Kidney capillary endothelial cell (primary cell): ENCODE measurements at regions not wholly inside any gene's neighbourhood (a gene's known extent, or its start where the extent isn't known, plus 50 kb on each side); places are given as distances from the start of the nearest gene placed in this dataset.
"Not testable (repeated sequence)": the region's sequence is repeated elsewhere in the genome, so short reads cannot be mapped to it uniquely, and the experiment has no call there.

Source experiments
- DNase-seq: peaks from one replicate; pipeline ENCODE4 v3.0.0-alpha.2; 2018; ENCODE audit warnings: low spot score

DNA sequence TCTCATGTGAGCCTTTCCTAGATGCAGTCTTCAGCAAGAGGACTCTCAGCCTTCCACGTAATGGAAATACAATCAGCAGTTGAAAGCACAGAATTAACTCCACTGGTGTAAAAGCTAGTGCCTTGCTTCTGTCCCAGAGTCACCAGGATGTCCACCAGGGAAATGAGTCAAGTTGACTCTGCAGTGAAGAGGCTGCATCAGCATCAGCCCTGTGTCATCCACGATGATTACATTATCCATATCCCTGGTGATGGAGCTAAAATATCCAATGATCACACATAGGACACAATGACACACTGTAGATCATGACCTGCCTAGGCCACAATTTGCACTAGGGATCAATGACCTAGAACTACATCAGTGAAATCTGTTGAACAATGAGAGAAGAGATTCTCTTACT is 262.4 kb downstream of the ERMARD start:
- peak; percentile 11 for DNase-seq

DNA sequence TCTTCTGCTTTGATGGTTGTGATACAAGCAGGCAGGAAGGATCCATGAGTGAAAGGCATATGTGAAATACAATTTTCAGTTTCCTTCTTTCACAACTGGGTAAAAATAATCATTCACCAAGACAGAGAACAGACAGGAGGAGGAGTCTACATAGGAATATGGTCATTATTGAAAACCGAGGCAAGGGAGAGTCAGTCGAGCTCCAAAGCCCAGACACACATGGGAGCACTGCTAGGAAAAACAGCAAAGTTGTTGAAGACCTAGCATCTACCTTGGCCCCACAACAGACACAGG is 260.6 kb downstream of the ERMARD start:
- no peak for DNase-seq

DNA sequence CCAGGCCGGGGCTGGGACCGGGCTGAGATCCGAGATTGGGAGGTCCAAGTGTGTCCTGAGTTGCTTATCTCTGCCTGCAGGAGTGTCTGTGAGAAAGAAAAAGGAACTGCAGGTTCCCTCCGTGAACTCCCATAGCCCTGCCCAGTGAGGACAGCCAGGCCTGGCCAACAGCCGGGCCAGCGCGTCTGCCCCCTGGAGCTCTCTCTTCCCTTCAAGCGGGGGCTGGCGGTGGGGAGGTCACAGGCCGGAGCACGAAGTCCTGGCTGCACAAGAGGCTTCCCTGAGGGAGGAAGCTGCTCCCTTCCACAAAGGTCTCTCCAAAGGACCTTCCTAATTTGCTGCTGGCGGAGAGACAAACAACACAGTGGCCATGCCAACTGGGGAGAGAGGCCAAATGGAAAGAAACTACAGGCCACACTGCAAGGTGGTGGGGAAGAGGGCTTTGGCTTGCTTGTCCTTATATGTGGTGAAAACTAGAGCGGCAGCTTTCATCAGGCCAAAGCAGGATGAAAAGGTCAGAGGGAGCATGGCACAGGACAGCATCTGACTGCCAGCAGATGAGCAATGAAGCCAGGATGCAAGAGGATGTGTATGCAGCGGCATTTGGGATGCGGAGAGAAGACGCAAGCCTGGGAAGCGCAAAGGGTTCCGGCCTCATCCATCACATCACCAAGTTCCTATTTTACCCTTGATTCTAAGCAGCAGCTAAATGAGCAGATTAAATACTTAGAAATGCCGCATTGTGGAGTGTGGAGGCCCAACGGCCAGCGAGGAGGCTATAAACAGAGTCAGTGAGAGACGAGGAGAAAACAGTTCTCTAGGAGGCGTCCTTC is 260.0 kb downstream of the ERMARD start:
- DNase-seq, result no peak

GRCh38 chr6:170010665-170011203 is 259.3 kb downstream of the ERMARD start:
- no peak for DNase-seq

- no peak for DNase-seq
These were observed 256.9 kb downstream of the ERMARD start for GRCh38 chr6:170008294-170008785.

DNA sequence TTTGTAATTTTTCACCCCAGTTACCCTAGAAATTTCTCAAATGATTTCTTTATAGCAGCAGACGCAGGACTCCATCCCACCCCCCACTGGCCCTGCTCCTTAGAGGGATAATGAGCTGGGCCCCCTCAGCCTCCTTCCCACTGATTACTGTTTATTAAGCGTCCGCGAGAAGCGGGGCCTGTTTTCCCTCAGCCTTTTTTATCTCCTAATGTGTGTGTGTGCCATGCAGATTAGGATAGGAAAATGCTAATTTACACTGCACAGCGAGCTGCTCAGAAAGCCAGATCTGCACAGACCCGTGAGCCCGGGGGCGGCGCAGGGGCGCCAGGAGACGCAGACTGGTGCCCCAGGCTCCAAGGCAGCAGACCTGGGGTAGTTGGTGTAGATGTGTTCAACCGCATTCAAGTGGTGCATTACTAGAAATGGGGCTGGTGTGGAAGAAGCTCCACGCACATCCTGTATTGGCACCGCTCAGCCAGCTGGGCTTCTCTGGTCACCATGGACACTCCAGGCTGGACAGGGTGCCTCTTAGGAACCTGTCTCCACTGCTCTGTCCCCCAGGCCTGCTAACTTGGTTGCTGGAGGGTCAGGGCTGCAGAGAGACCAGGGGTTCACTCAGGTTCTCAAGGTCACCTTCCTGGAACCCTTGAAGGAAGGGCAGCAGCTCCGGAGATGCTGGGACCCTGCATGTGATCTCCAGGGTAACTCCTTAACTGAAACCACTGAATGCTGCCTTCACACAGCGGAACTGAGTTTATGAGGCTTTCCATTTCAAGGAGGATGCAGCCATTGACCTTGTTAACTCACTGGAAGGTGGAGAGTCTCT is 256.3 kb downstream of the ERMARD start:
- no peak for DNase-seq

DNA sequence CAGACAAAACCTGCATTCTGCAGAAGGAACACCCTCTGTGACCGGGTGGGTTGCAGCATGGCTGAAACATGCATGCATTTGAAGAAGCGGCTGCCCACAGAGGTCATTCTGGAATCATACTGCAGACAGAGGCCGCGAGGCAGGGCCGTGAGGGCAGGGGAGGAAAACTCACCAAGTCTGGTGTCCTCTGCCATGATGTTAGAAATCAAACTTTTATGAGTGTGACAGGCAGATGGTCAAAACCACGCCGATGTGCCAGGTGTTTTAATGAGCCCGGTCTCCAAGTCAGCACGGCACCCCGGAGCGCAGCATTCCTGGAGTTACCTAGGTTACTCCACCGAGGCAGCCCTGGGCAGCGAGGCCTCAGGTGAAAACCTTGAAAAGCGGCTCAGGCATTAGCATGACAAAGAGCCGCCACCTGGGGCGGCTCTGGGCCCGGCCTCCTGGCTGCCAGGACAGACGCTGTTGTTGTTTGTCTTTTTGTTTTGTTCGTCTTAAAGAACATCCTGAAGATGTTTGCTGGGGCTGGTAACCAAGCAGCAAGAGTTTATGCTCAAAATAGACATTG is 255.6 kb downstream of the ERMARD start:
- DNase-seq, result no peak

DNA sequence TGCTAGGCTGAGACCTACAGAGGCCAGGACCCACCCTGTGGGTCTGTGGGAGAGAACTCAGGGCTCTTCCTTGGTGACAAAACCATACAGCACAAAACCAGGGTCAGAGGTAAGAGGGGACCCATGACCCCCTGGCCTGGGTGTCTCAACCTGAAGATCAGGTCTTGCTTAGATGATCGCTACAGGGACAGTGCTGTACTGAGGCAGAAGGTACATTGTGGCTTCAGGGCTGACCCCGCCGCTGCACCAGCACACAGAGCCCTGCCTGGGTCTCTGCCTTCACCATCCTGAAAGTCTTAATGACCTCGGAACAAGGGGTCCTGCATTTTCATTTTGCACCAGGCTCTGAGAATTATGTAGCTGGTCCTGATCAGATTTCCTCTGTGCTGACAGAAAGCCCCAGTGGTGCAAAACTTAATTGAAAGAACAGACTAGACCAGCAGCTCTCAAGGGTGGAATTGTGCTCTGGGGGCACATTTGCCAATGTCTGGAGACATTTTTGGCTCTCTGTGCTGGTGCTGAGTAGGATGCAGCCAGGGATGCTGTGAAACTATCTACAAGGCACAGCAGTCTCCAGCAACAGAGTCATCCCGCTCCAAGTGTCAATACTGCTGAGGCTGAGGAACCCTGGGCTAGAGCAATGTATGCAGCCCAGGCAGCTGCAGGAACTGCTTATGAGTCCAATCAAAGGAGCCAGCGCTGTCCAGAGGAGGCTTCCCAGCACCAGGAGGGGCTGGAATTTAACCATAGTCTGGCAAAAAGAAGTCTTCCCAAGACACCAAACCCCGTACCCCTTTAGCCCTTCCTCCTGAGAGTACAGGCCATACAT is 254.9 kb downstream of the ERMARD start:
- no peak for DNase-seq

GRCh38 chr6:170005665-170006064 is 254.2 kb downstream of the ERMARD start:
- no peak for DNase-seq

DNA sequence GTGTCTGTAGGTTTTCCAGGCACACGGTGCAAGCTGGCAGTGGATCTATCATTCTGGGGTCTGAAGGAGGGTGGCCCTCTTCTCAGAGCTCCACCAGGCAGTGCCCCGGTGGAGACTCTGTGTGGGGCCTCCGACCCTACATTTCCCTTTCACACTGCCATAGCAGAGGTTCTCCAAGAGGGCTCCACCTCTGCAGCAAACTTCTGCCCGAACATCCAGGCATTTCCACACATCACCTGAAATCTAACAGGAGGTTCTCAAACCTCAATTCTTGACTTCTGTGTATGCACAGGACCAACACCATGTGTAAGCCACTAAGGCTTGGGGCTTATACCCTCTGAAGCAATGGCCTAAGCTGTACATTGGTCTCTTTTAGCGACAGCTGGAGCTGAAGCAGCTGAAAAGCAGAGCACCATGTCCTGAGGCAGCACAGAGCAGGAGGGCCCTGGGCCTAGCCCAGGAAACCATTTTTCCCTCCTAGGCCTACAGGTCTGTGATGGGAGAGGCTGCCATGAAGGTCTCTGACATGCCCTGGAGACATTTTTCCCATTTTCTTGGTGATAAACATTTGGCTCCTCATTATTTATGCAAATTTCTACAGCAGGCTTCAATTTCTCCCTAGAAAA is 253.3 kb downstream of the ERMARD start:
- DNase-seq, result no peak

DNA sequence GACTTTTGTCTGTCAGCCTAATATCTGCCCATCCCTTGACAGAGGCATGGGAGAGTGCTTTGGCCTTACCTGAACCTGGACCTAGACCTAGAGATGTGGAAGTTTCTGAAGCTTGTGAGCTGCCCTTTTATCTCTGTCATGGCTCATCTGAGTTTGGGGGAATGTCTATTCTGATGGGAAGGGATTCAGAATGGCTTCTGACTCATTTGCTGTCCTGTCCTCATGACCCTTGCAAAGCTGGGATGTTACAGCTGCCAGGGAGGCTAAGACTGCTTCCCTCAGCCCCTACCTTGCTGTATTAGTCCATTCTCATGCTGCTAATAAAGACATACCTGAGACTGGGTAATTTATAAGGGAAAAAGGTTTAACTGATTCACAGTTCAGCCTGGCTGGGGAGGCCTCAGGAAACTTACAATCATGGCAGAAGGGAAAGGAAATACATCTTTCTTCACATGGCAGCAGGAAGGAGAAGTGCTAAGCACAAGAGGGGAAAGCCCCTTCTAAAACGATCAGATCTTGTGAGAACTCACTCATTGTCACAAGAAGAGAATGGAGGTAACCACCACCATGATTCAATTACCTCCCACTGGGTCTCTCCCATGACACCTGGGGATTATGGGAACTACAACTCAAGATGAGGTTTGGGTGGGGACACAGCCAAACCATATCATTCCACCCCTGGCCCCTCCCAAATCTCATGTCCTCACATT is 252.2 kb downstream of the ERMARD start:
- DNase-seq, result no peak

- no peak for DNase-seq
These were observed 251.6 kb downstream of the ERMARD start for GRCh38 chr6:170003027-170003426.

DNA sequence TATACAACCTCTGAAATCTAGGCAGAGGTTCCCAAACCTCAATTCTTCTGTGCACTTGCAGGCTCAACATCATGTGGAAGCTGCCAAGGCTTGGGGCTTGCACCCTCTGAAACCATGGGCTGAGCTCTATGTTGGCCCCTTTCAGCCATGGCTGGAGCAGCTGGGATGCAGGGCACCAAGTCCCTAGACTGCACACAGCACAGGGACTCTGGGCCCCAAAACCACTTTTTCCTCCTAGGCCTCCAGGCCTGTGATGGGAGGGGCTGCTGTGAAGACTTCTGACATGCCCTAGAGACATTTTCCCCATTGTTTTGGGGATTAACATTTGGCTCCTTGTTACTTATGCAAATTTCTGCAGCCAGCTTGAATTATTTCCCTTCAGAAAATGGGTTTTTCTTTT is 250.4 kb downstream of the ERMARD start:
- DNase-seq, result not testable (repeated sequence)

DNA sequence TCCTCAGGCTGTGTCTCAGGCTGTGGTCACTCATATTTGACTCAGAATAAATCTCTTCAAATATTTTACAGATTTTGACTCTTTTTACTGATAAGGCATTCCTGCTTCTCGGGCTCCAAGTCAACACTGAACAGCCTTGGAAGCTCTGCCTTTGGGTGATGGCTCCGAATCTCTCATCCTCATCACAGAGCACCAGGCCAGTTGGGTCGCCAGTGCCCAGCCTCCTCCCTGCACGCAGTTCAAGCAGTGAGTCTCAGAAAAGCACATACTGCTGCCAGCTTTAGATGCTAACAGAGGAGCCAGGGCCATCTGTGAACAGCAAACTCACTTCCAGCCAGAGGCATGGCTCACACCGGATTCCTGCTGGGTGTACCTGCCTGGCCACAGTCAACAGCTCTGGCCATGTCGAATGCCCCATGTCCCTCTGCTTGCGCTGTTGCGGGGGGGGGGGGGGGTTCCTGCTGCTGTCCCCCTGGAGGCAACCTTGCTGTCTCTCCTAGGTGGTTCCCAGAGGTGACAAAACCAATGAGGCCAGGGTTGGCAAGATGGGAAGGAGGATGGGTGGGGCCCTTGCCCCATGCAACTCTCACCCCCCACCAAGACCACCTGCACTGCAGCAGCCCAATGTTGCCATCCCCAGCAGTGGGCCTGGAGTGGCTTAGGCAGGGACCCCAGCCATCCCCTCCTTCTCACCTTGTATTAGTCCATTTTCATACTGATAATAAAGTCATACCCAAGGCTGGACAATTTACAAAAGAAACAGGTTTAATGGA is 248.8 kb downstream of the ERMARD start:
- no peak for DNase-seq

DNA sequence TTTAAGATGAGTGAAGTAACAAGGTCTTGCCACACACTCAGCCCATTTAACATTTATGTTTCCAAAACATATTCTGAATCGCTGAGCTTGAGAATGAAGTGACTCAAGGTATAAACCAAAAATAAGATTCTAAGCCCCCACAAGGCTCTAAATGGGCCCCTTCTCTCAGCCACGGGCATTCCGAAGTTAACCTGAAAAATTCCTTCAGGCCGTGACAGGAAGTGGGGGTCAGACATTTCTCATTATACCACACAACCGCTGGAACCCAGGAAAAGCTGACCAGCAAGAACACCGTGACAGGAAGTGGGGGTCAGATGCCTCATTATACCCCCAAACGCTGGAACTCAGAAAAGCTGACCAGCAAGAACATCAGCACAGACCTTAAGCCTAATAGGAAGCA is 247.9 kb downstream of the ERMARD start:
- DNase-seq, result no peak

DNA sequence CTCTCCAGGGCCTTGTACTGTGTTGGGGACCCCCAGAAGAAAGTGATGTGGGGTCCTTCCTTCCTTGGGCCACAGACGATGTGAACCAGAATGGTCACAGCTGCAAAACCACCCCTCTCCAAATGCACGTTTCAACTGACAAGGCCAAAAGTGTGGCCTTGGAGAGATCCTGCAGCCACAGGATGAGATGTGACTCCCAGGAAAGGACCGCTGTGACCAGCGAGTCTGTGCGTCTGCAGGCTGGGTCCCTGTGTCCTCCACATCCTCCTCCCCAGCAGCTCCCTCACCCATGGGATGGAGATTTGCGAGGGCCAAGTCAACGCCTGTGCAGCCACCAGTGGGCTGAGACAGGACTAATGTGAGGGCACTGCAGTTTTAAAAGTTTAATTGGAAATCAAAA is 247.0 kb downstream of the ERMARD start:
- no peak for DNase-seq

- DNase-seq, result no peak
These were observed 246.5 kb downstream of the ERMARD start for GRCh38 chr6:169997930-169998218.

- no peak for DNase-seq
These were observed 245.9 kb downstream of the ERMARD start for GRCh38 chr6:169997187-169997929.

DNA sequence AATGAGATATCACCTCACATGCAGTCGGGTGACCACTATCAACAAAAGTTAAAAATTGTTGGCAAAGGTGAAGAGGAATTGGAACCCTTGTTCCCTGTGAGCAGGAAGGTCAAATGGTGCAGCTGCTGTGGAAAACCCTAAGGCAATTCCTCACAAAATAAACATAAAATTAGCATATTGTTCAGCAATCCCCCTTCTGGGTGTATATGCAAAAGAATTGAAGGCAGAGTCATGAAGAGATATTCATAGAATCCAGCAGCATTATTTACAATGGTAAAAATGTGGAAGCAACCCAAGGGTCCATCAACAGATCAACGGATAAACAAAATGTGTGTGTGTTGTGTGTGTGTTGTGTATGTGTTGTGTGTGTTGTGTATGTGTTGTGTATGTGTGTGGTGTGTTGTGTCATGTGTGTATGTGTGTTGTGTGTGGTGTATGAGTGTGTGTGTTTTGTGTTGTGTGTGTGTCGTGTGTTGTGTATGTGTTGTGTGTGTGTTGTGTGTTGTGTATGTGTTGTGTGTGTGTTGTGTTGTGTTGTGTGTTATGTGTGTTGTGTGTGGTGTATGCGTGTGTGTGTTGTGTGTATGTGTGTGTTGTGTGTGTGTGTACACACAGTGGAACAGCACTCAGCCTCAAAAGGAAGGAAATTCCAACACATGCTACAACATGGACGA is 245.1 kb downstream of the ERMARD start:
- DNase-seq, result no peak
